HPDE6-E6E7 (cell line): ENCODE measurements at regions not wholly inside any gene's neighbourhood (a gene's known extent, or its start where the extent isn't known, plus 50 kb on each side); places are given as distances from the start of the nearest gene placed in this dataset.

Experiments
- DNase-seq: peaks from one replicate; pipeline ENCODE4 v3.0.0; 2011; ENCODE audit warnings: missing footprints; ENCODE audit errors: extremely low spot score

DNA sequence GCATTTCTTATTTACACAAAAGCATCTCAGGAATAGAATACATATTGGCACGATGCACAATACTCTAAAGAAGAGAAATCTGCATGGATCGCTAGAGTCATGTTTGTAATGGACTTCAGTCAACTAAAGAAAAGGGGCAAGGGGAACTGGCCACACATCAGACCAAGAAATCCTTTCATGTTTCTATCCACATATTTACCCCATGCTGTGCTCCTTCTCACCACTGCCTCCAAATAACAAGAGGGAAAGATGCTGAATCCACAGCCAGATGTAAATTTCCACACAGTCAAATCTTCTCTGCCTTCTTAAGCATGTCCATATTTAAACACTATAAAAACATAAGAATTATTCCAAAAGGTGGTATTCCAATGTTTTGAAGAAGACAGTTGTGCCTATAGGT is 67.6 kb downstream of the COX18 start:
- no peak for DNase-seq

GRCh38 chr4:72997409-72997808 is 72.1 kb downstream of the COX18 start:
- DNase-seq, result peak; percentile 45

DNA sequence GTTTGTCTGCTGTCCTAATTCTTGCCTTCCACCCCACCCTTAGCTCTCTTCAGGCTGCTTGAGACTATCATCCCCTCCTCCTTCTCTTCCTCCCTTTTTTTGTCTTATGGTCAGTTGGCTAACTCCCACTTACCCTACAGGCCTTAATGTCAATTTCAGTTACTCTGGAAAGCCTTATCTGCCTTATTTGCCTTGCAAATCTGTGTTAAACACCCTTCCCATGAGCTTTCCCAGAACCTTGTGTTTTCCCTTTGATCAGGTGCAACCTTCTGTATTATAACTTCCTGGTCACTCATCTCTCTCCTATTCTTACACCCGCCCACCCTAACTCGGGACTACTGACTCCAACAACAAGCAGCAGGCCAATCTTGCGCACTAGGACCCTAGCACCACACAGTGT is 74.8 kb downstream of the COX18 start:
- DNase-seq, result no peak

GRCh38 chr4:72993876-72994275 is 75.6 kb downstream of the COX18 start:
- DNase-seq, result no peak

DNA sequence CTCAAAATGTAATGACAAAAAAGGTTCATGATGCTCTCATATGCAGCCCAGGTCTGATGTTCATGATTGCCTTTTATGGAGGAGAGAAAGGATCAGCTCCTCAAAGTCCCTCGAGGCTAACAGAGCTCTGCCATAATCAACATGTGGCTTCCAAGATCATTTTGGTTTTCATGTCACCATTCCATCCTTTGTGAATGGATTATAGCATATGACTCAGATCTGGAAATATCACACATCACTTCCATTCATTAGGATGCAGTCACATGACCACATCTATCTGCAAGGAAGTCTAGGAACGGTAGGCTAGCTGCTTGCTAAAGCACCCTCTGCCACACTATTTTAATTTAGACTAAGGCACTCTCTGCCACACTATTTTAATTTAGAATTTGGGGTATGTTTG is 77.6 kb downstream of the COX18 start:
- DNase-seq, result no peak

DNA sequence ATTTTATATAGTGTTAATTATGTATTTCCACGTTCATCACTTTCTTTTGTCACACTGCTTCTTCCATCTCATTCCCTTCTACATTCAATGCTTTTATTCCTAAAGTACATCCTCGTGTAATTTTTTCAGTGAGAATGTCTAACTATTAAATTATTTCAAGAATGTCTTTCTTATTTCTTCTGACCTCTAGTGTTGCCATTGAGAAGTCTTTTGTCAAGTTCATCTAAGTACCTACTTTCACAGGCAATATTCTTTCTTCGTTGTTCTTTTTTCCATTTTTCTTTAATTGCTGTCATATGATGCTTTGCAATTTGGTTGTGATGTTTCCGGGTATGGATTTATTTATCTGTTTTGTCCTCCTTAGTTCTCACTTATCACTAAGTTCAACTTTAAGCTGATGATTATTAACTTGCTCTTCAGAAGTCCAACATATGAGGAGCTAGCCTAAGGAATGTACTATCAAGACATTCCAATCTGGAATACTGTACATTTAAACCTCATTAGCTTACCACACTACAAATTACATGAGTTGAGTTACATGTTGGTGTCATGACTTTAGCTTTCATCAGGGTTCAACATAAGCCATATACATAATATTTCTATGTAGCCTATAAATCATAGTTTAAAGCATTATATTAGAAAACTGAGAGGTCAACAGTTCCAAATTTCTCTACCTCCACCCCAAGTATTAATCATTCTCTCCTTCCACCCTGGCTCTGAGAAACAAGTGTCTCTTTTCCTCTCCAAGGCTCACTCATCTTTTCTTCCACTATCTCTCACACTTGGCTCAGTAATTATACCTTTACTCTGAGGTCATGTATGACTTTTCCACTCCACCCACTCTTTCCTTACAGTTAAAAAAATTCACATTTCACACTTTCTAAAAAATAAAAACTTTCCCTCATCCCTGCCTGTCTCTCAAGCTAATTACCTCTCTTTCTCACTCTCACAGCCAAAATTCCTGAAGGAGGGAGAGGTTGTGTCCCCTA is 81.5 kb downstream of the COX18 start:
- DNase-seq, result no peak

DNA sequence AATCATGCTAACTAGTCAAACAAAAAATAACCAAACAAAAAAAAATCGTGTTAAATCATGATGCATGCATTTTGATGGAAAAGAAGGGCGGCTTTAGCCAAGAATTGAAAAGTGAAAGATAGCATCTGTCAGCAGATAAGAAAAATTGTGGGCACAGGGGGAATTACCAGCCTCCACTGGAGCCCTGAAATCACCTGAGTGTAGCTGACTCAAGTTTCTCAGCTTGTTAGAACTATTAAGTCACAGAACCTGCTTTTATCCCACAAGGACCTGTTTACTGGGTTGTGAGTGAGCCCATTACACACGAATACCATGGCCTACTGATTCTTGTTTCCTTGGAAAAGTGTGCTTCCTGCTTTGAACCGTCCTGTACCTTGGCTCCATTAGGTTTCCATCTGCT is 85.2 kb downstream of the COX18 start:
- DNase-seq, result no peak

- no peak for DNase-seq
These were observed 85.8 kb downstream of the COX18 start for GRCh38 chr4:72983709-72984108.

GRCh38 chr4:72977936-72978485 is 91.5 kb downstream of the COX18 start:
- no peak for DNase-seq

DNA sequence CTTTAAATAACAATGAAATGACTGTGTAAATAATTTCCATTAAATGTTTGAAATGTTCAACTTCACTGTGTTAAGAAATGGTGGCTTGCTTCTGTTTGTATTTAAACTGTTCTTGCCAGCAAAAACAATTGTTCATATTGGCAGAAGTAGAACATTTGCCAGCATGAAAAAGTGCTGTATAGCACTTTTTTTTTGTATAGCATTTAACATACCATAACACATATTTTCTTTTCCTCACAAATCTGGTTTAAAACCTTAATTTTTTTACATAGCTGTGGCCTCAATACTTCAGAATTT is 94.1 kb downstream of the COX18 start:
- DNase-seq, result no peak

- no peak for DNase-seq
These were observed 94.6 kb downstream of the COX18 start for GRCh38 chr4:72974694-72975487.

GRCh38 chr4:72971572-72971971 is 97.9 kb downstream of the COX18 start:
- DNase-seq, result peak; percentile 54

- DNase-seq, result no peak
These were observed 98.8 kb downstream of the COX18 start for GRCh38 chr4:72970756-72971155.

DNA sequence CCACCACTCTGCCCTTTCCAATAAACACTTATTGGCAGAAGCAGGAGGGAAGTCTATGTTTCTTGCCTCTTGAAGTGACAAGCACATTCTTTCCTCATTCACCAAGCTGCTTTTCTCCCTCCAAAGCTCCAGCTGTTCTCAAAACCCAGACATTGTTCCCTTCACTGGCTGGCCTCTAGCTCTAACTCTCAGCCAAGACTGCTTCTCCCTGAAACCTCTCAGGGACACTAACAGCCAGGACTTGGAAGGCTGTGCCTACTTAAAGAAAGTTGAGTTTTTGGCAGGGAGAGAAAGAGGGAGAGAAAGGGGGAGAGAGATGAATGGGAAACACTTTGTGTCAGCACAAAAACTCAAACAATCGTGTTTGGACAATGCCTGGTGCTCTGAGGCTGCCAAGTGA is 99.5 kb downstream of the COX18 start:
- no peak for DNase-seq

- no peak for DNase-seq
These were observed 102.9 kb downstream of the COX18 start for GRCh38 chr4:72966652-72967051.

DNA sequence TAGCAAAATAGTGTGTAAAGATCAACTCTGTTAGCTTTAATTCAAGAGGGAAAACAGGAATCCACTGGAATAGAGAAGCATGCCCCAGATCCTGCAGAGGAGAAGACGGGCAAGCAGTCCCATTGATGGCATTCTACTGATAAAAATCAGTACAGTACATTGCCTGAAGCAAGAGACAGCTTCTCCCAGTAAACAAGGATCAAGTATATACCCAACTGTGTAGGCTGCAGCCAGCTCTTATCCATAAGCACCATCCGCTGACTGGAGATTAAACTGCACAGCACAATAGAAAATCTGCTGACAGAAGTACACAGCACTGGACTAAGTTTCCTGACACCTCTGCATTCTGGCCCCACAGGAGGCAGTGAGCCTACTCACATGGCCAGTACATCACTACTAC is 110.1 kb downstream of the COX18 start:
- no peak for DNase-seq

DNA sequence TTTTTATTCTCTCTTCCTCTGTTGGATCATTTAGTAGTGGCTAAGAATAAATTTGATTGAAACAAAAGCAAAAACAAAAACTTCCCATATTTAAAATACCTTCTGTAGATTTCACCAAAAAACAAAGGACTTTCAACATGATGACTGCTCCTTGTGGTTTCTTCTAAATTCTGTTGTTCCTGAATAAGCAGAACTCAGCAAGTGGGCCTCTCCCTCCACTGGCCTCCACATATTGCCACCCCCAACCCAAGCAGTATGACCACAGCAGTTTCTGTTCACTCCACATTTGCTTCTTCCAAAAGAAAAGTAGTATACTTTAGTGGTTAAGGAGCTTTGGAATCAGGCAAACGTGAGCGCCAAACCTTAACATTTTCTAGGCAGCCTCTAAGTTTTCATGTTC is 114.7 kb downstream of the COX18 start:
- no peak for DNase-seq

GRCh38 chr4:72953571-72953970 is 115.9 kb downstream of the COX18 start:
- no peak for DNase-seq

- peak; percentile 64 for DNase-seq
These were observed 117.9 kb downstream of the COX18 start for GRCh38 chr4:72951628-72952027.

DNA sequence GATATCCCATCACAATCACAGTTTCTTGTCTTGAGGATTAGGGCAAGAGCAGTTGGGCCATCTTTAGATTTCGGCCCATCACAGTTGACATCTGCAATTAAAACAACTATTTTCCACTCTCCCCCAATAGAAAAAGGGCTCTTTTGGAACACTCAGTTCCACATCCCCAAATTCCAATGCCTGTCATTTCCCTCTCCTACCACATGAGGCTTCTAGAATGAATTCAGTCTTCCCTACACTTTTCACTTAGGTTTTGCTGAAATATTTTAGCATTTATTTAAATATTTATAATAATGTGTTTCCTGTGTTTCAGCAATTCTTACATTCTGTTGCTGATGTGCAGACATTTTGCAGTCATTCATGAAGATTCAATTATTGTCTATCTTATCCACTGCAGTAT is 118.4 kb downstream of the COX18 start:
- no peak for DNase-seq

- no peak for DNase-seq
These were observed 121.4 kb downstream of the COX18 start for GRCh38 chr4:72948080-72948479.

- DNase-seq, result no peak
These were observed 123.7 kb downstream of the COX18 start for GRCh38 chr4:72945719-72946336.
